ENCODE measurements at regions not wholly inside any gene's neighbourhood (a gene's known extent, or its start where the extent isn't known, plus 50 kb on each side); places are given as distances from the start of the nearest gene placed in this dataset.

DNA sequence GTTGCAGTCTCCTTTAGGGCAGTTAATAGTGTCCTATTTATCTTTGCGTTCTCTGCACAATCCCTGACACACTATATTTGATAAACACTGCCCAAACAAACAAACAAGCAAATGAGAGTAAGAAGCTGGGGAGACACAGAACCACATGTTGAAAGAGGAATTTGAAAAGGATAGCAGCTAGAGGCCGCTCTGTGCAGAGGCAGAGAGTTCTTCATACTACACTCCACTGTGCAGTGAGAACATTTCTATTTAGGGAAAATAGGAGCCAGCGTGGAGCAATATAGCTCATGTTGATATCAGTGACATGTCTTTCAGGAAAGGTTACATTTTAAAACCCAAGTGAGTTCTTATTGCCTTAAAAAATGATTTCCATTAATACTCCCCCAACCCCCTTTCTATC lies 140.3 kb upstream of the SEL1L start:
- DNase-seq, result no peak

DNA sequence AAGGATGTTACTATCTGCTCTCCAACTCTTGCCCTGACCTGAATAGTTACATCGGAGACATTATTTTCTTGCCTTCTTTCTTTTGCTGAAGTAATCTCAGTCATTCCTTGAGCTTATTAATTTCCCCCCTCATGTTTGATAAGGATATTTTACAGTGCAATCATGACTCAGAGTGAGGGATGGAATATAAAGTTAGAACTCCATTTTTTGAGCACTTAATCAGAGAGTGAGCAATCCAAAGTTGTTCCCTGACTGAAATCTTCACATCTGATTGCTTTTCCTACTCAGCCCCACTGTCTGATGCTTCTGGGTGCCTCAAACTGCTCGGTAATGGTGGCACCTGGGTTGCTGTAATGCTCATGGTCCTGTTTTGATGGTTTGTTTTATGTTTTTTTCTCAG lies 142.7 kb upstream of the SEL1L start:
- DNase-seq, result no peak

DNA sequence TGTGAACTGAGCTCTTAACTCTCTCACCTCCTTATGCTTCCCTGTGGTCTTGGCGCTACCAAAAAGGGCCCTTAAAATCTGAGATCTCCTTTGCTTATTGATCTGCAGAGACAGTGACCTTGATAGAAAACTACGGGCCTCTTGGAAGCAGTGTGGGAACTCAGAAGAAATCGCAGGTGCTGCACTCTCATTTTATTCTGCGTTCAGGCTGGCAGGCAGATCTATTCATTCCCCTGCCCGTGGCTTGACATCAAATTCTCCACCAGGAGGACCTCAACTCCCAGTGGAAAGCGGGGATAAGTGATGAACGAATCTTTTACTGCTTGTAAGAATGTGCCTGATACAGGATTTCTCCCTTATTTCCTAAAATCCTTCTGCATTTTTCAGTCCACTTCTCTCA lies 143.2 kb upstream of the SEL1L start:
- DNase-seq, result no peak

DNA sequence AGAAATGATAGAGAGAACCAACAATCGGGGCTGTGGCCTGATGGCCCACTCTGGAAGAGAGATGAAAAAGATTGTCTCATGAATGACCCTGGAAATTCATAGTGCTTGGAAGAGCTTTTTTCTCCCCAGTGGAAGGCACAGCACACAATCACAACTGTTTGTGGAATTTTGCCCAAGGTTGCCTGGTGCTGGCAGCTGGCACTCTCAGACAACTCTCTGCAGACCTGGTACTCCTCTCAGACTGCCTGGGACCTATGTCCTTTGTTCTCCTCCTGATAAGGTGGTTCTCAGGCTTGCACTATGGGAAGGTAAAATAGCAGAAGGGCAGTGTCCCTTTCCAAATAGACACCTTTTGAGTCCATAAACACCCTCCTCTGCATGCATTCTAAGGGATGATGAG lies 144.1 kb upstream of the SEL1L start:
- no peak for DNase-seq

DNA sequence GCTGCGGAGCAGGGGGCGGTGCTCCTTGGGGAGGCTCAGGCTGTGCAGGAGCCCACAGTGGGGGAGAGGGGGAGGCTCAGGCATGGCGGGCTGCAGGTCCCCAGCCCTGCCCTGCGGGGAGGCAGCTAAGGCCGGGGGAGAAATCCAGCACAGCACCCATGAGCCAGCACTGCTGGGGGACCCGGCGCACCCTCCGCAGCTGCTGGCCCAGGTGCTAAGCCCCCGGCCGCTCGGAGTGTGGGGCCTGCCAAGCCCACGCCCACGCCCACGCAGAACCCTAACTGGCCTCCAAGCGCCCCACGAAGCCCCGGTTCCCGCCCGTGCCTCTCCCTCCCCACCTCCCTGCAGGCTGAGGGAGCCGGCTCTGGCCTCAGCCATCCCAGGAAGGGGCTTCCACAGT lies 145.6 kb upstream of the SEL1L start:
- DNase-seq, result no peak

DNA sequence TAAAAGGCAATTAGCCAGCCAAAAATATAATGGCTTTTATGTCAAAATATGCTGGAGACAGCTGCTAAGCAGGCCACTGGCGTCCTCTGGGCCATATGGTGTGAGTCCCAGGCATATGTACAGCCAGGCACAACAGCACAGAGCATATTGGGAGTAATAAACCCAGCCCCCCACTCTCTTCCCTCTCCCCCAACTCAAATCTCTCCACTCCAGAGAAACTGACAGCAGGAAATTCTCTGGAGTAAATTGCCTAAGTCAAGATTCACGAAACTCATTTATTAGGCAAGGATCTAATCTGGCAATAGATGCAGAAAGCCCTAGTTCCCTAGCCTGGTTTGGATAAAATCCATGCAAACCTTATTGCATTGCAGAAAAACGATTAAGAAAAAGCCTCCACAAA lies 147.9 kb upstream of the SEL1L start:
- DNase-seq, result no peak

DNA sequence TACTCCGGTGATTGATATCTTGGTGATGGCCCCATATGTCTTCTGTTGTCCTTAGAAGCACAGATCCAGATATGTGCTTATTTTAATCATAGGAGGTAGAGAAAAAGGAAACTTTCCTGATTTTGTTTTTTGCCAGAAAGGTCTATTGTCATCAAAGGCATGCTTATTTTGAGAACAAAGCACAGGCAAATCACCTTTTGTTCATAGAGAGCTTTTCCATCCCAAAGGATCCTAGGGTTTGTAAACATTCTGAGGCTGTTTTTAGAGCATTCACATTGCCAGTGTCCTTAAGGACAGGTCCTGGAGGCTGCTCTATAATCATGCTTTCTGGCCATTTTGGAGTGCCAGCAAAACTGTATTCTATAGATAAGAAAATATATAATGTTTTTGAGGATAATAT lies 148.5 kb upstream of the SEL1L start:
- DNase-seq, result no peak

DNA sequence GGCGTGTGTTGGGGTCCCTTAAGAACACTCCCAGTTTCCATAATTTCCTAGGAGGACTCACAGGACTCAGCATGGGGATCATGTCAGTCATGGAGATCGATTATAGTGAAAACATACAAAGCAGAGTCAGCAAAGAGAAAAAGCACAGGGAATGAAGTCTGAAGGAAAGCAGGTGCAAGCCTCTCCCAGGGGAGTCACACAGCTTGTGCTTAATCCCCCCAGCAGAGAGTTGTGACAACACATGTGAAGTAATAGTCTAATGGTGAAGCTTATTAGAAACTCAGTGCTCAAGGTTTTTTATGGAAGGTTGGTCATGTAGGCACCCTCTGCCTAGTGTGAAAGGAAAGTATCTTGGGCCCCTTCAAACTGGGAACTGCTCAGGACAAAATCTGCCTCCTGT lies 149.0 kb upstream of the SEL1L start:
- no peak for DNase-seq

DNA sequence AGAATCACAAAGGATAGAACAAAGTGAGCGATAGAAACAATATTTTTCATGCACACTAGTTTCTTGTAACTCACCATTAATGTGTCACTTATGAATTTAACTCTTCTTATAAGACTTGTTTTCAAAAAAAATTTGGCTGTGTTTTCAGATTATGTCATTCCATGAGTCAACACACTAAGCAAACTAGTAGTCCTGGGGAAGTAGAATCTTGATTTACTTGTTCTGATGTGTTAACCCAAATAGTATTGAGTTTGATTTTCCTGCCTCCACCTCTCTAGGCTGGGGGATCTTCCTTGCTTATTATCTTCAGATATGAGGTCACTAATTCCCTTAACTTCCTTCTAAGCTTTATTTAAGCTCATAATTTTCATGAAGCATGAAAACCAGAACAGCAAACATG lies 151.0 kb upstream of the SEL1L start:
- DNase-seq, result no peak

DNA sequence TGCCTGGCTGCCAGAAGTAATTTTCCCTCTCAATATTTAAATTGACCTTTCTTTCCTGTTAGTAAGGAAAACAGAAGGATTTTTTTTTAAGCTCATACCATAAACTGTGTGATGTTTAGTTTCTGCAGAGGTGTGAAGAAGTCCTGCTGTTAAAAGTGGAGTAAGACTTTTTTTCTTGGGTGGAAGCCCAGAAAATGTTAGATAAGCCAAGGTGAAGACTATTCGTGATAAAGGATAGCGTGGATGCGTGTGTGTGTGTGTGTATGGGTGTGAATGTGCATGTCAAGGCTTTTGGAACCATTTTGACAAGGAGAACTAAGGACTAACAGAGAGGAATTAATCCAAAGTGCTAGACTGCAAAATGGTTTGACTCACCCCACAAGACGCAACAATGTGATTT lies 152.9 kb upstream of the SEL1L start:
- DNase-seq, result no peak

DNA sequence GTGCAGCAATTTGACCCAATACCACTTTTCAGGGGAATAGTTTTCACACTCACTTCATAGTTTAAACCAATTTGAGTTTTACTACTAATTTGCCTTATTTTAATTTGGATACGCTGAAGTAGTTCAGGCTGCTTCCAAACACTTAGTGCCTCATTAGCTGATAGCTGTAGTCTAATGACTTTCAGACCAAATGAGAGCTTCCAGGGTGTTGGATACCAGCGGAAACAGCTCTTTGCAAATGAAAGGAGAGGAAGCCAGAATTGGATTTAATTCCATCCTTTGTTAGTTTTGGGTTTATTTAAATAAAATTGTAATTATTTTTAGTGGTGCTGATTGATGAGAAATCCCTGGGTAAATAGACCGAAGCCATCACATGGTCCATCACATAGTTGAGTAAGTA lies 158.3 kb upstream of the SEL1L start:
- DNase-seq, result no peak

DNA sequence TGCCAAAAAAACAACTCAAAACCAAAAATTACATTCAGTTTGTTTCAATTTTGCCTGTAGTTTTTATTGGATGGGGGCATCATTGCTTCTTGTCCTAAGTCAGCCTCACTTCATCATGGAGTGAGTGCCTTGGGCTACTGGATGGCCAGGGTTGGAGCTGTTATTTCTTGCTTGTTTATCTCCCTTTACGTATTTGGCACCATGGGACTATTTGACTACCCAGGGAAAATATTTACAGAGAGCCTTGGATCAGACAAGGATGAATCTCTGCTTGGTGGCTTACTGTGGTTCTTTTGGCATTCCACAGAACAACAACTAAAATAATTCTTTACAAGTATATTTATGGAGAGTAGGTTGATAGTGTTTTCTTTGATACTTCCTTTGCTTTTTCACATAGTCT lies 160.8 kb upstream of the SEL1L start:
- DNase-seq, result no peak

DNA sequence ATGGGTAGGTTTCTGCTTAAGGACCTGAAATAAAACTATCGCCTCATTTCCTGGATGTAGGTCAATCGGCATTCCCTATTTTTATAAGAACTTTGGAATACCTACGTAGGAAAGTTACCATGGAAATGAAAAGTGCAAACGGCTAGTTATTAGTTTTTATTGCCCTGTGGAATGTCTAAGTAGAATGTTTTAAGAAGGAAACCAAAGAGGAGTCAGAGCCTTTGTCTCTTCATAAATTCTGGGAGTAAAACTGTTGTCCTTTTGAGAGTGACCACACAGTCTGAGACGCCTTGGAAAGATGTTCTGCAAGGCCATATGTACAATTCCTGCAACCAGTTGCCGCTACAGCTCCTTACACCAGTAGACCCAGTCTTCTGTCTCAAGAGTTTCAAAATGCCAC lies 176.0 kb upstream of the SEL1L start:
- no peak for DNase-seq

DNA sequence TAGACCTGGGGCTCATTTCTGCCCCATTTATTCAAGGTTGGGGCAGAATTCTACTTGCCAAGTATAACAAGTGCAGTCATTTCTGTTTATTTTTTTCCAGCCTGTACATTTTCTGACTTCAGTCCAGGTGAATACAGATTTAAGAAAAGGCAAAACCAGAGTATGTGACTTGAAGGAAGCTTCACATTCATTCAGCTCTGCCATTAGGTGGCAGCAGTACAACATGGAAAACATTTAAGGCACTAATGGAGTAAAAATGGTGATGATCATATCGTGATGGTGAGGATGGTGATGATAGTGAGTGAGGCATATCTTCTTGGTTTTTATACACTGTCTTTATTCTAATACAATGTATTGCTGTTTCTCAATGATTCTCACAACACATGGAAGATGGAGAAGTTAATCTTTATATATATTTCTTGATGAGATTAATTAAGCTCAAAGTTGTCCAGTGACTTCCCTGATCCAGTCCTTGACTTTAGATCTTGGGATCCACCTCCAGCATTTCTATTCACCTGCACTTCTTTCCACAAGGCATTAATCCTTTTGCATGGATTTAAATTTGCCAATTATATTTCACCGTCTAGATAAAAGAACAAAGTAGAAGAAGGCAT lies 176.7 kb upstream of the SEL1L start:
- peak in 1 of 2 experiments; percentile 63 for DNase-seq

DNA sequence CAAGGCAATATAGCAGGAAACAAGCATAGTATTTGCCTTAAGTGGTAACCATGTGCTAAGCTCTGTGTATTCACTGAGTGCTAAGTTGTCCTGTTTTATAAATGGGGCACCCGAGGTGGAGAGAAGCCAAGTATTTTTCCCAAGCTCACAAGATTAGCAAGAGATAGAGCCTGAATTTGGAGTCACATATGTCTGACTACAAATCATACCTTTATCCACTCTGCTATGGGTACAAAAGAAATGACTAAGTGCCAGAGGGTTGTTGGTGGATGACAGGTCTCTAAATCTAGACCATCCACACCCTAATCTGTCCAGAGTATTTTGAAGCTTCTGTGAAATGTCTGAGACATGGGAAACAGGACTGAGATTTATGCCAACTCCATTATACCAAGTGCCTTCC lies 182.1 kb upstream of the SEL1L start:
- no peak for DNase-seq

DNA sequence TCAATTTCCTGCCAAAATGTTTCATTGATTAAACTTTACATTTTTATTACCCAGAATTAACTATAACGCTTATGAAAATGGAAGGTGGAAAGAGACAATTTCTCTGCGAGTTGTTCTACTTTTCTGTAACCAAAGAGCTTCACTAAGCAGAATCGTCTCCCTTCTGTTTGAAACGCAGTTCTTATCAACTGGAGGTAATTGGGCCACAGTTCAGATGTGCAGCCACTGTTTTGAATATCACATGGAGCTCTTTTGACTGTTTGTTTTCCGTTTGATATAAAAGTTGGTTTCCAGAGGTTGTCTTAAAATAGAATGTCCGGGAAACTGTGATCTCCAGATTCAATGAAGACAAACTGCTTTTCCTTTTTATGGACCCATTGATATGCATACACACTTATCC lies 183.3 kb upstream of the SEL1L start:
- DNase-seq, result peak; percentile 36 to 38

DNA sequence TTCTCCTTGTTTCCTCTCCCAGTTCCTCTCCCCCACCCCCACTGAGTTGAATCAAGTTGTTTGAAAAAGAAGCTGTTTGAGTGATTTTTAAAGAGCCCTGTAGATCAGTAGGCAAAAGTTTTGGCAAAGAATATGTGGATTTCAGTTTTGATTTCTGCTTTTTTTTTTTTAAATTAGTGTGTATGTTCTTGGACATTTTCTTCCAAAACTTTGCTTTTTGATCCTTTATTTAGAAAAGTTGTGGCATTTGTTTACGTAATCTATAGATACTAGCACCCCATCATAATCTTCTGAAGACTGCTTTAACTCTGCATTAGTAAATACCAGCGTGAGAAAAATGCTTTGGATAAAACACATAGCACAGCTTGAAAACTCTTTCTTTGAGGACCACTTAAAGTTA lies 190.3 kb upstream of the SEL1L start:
- no peak for DNase-seq

DNA sequence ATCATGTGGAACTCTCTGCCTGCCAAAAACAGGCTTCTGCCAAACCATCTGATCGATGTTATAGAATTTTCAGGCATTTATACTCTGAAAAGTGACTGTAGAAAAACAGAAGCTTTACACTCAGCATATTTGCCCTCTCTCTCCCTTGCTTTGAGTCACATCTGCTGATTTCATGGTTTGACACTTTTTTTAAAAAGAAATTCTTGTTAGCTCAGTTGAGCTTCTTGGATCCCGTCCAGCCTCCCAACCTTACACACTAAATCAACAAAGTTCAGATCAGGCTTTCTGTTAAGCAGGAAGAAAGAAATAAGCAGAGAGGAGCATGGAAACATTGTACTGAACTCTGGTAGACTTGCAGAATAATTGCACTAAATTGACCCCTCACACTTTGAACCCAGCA lies 193.6 kb upstream of the SEL1L start:
- no peak for DNase-seq

DNA sequence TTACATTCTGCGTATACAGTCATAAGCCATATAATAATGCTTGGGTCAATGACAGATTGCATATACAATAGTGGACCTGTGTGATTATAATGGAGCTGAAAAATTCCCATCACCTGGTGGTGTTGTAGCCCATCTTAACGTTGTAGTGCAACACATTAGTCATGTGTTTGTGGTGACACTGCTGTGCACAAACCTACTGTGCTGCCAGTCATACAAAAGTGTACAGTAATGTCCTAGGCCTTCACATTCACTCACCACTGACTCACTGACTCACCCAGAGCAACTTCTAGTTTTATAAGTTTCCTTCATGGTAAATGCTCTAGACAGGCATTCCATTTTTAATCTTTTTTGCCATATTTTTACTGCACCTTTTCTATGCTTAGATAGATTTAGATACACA lies 194.8 kb upstream of the SEL1L start:
- DNase-seq, result no peak

DNA sequence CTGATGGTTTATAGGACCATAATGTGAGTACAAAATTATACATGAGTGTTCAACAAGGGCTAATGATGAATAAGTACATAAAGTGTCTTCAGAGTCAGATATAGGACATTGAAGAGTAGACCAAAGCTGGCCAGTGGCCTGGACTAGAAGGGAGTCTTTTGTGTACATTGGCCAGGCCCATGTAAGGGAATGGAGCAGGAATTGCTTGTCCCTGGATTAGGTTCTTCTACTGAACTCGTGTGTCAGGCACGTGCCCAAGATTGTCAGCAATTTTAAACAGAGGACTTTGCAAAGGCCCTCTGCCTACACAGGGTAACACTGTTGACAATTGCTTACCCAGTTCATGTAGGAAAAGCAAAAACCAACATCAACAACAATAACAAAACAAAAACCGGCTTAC lies 196.0 kb upstream of the SEL1L start:
- DNase-seq, result no peak

DNA sequence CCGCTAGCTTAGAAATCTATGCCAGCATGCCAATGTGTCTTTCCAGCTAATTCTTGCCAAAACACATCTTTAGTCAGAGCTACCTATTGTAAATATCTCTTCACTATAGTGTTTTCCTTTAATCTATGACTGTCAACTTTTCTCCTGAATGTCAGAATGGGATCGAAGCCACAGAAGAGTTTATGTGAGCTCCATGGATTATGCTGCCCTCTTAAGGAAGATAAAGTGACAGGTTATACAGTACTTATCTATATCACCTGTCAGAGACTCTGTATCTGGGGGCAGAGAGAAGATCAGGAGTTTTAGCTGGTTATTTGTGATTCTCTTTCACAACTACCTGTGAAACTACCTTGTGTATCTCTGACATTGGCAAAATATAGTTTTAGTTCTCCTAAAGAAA lies 204.3 kb upstream of the SEL1L start:
- peak in 1 of 2 experiments; percentile 8 for DNase-seq

DNA sequence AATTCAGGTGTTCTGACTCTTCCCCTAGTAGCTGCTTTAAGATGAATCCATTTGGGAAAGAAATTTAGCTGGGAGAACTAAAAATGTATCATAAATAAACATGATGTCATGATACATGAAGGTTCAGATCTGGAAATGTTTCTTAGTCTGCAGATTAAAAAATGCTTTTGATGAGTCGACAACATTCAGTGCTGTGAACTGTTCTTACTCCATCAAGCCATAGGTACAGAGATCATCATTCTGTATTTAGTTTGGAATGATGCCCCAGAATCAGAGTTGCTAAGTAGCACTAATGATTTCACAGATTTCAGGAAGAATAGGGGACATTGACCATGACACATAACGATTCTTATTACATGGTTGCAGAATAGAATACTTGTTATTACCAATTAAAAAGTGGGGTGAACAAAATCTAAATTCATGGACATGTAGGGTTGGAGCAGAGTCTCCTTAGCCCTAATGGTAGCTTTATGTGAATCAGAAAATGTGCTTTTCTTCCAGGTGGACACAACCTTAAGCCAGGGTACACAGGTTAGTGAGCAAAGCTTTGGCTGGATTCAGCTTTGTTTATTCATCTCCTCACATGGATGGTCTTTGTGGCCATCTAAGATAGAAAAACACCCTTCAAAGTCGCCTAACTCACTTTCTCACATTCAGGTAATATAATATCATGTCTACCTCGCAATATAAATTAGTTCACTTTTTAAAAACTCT lies 205.4 kb upstream of the SEL1L start:
- no peak for DNase-seq

DNA sequence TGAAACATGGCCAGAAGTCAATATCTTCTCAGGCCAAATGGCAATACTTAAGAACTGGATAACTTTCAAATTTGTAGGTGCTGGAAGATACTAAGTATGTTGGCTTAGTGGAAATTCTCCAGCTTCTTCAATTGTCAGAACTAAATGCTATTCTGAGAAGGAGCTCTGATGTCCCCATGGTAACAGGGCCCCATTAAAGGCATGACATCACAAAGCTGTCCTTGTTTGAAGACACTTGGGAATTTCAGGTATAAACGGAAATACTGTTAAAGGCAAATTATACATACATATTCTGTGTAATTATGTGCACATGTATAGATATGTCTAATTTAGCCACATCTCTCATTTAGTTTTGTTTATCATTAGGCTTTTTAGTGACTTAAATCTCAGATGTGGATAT lies 210.0 kb upstream of the SEL1L start:
- peak; percentile 64 to 74 for DNase-seq

DNA sequence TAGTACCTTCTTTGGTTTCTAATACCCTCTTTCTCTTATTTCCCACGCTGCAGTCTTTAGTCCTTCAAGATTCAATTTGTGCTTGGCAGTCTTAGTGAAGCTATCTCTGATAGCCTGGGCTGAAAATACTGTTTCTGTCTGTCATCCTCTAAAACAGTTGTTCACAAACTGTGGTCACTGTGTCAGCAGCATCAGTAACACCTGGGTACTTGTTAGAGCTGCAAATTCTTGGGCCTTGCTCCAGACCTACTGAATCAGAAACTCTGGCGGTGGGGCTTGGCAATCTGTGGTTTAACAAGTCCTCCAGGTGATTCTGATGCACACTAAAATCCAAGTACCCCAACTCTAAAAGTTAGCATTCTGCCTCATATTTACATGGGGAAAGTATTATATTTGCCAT lies 217.5 kb upstream of the SEL1L start:
- no peak for DNase-seq

DNA sequence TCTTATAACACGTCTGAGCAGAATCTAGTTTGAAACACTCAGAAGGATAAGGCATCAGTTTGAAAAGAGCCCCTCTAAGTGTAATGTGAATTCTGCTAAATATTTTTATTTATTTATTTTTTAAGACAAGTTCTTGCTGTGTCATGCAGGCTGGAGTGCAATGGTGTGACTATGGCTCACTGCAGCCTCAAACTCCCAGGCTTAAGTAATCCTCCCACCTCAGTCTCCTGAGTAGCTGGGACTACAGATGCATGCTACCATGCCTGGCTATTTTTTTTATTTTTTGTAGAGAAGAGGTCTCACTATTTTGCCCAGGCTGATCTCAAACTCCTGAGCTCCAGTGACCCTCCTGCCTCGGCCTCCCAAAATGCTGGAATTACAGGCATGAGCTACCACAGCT lies 225.9 kb upstream of the SEL1L start:
- no peak for DNase-seq

Data from NCI-H526 (cell line).